GM21723 (cell line): ENCODE measurements at regions not wholly inside any gene's neighbourhood (a gene's known extent, or its start where the extent isn't known, plus 50 kb on each side); places are given as distances from the start of the nearest gene placed in this dataset.
"Not testable (repeated sequence)": the region's sequence is repeated elsewhere in the genome, so short reads cannot be mapped to it uniquely, and the experiment has no call there.

Experiments
- ATAC-seq: cut with Tn5 transposase; IDR thresholded peaks from one replicate; pipeline ENCODE4 v1.9.1; 2021; ENCODE audit warnings: mild to moderate bottlenecking, moderate library complexity; ENCODE audit not compliant: unreplicated experiment

DNA sequence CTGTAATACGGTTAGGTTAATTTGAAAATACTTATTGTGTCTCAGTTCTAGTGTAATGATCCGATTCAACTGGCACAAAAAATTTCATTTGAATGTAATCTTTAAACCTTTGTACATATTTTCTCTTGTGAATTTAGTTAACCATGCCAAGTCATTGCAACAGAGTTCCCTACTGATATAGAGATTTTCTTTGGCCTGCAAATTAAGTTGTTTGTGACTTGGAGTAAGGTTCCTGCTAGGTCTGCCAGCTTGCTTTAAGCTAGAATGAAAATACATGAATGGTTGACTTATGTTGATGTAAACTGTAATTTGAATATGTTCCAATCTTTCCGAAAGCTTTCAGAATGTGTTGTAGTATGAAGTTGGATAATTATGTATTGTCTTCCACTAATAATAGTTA is 1004.1 kb upstream of the EDIL3 start:
- ATAC-seq, result no peak

DNA sequence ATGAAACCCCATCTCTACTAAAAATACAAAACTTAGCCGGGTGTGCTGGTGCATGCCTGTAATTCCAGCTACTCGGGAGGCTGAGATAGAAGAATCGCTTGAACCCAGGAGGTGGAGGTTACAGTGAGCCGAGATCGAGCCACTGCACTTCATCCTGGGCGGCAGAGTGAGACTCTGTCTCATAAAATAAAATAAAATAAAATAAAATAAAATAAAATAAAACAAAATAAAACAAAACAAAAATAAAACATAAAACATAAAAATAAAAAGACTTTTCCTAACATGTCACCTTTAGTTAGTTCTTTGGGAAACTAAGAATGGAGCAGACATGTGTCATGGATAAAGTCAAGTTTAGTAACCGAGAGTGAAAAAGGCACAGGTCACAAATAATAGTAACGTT is 1007.6 kb upstream of the EDIL3 start:
- not testable (repeated sequence) for ATAC-seq

DNA sequence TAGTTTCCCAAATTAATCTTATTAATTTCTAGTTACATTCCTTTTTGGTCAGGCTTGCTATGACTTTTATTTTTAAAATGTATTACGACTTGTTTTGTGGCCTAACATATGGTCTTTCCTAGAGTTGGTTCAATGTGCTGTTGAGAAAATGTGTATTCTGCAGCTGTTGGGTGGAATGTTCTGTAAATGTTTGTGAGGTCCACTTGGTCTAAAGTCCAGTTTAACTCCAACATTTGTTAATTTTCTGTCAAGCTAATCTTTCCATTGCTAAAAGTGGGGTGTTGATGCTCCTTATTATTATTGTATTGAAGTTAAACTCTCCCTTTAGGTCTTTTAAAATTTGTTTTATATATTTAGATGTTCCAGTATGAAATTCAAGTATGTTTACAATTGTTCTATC is 1010.8 kb upstream of the EDIL3 start:
- ATAC-seq, result no peak

DNA sequence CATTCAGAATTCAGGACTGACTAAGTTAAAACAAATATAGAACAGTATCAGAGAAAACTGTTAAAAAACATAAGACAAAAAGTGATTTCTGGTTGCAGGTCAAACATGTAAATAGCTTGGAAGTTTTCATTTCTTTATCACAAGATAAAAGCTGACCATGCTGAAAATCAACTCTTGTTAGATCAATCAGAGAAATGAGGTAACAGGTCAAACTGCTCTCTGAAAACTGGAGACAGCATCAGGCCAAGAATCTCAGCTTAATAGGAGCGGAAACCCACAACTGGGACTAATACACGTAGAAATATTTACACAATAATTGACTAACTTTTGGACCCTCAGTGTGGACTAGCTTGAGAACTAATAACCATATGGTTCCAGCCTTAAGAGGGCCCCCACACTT is 1012.8 kb upstream of the EDIL3 start:
- no peak for ATAC-seq

DNA sequence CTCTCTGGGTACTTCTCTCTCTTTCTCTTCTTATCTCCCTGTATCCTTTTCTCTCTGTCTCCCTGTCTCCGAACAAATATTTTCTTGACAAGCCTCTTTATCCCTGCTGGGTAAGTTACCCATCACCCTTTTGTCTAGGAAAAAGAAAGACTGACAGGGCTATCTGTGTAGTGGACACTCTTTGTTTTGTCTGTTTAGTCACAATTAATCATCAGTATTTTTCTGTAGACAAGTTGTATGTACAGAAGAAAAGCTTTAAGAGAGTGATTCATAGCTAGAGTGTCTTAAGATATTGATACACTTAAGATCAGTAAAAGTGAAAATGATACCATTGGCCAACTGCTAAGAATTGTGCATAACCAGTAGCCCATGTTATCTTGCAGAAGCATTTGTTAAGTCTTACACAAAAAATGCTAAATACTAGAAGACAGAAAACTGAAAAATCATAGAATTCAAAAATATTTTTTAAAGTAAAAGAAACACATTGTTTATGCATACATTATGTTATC is 1043.8 kb upstream of the EDIL3 start:
- no peak for ATAC-seq

DNA sequence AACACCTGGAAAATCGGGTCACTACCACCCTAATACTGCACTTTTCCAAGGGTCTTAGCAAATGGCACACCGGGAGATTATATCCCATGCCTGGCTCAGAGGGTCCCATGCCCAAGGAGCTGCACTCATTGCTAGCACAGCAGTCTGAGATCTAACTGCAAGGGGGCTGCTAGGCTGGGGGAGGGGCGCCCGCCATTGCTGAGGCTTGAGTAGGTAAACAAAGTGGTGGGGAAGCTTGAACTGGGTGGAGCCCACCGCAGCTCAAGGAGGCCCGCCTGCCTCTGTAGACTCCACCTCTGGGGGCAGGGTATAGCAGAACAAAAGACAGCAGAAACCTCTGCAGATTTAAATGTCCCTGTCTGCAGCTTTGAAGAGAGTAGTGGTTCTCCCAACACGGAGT is 1047.0 kb upstream of the EDIL3 start:
- ATAC-seq, result not testable (repeated sequence)

DNA sequence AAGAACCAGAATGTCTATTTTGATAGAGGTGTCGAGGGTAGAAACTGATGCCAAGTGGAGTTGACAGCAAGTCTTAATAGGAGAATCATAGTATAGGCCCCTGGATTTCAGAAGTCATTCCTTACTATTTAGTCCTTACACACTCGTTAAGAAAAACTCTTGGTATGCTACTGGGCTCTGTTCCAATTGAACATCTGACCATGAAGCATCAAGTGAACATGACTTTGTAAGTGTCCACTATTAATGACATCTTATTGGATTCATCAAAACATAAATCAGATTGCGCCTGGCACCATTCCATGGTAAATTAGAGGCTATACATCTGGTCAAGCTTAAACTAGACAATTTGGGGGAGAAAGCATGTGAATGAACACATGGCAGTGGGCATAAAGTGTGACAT is 1056.5 kb upstream of the EDIL3 start:
- no peak for ATAC-seq

DNA sequence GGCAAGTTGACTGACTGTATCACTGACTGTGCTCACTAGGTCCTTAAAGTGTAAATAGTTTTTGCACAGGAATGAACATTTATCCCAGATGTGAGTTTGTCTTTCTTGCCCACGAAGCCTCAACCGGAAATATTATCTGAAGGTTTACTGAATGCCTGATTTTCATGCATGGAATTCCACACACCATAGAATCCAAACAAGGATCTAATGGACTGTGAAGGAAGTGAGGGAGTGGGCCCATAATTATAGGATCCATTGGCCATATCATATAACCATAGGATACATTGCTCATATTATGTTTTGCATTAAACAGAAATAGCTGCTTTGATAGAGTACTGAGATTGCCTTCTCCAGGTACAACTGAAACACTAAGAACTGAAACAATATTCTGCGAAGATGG is 1057.2 kb upstream of the EDIL3 start:
- no peak for ATAC-seq

DNA sequence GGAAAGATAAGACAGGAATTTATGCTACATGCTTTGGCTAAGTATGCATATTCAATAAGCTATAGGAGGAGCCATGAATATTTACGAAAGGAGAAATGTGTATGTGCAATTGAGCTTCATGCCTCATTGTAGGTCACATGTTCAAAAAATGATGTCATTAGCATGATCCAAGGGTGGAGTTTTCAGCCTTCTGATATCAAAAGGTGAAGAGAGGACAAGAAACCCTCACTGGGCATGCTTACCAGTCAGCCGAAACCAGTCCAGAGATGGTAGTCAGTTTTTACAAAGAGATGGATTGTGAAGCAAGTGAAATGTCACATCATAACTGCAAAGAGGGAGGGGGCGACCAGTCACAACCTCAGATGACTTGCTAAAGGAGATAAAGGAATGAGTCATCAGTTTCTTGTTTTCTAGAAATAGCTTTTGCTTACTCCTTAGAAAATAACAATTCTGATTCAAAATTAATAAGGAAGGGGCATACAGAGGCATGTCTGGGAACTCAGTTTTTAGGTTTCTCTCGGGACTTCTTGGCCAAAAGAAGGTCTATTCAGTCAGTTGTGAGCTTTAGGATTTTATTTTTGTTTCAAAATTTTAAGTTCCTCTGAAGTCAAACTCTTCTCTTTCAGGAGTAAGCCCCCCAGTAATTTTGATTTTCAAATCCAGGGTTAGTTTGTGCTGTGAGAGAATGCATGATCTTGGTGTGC is 1067.8 kb upstream of the EDIL3 start:
- ATAC-seq, result no peak

DNA sequence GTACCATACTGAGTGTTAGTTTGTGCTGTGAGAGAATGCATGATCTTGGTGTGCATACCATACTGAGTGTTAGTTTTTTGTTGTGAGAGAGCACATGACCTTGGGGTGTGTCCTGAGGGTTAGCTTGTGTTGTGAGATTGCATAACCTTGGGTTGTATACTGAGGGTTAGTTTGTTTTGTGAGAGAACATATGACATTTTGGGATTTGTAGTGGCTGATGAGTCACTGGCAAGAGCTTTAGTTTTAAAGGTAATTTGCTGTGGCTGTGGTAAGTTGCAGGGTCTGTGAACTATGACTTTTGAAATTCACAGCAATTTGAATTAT is 1068.3 kb upstream of the EDIL3 start:
- ATAC-seq, result no peak

DNA sequence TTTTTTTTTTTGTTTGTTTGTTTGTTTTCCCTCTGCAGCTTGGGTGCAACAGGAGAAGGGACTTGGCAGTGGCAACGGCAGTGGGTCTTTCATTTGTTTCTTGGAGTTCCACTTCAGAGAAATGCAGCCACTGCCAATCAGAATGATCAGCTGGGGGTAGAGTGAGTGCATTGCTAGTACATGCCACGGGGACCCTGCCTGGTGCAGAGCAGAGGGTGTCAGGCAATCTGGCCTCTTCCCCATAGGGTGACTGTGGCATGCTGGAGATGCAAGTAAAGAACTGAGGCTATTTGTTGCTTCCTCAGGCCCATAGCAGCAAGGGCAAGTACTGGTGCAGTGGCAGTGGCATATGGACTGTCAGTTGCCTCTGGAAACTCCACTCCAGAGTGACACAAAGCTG is 1073.6 kb upstream of the EDIL3 start:
- no peak for ATAC-seq

DNA sequence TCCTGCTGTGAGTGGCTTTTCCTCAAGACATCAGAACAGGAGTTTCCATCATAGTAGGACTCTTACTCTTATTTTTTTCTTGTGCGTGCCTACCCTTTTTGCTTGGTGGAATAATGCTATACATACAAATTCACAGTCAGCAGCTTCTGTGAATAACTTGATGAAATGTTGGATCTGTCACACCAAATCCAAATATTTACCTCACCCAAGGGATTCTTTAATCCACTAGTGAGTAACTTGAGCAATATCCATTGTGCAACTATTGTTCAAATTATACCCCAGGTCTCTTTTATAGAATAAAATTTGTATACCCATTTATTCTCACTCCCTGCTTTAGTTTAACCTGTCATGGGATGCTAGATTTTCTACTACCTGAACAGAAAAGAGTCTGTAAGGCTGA is 1078.3 kb upstream of the EDIL3 start:
- ATAC-seq, result no peak

DNA sequence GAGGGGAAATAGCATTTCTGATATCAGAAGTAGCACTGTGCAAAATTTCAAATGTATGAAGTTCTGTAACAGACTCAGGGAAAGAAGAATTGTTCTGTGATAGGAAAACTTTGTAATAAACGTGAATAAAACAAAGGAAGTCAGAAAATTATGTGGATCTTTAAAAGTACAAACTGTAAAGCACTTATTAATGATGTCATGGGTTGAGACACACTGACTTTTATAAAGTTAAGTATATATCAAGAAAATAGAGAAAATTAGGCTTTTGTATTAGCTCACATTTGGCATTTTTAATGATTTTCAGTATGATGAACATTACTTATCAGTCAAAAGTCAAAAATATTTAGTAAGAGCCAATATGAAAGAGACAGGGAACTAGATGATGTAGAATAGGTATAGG is 1081.7 kb upstream of the EDIL3 start:
- ATAC-seq, result no peak

DNA sequence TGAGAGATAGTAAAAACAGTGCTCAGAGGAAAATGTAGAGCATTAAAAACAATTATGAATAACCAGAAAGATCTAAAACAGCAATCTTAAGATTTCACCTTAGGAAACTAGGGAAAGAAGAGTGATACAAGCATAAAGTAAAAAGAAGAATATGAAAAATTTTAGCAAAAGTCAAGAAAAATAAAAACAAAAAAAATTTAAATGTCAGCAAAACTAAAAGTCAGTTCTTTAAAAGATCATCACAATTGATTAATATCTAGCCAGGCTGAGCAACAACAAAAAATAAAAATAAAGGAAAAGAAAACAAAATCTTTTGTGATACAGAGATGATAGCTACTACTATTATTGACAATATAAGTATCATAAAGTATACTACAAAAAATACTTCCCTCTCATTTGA is 1088.1 kb upstream of the EDIL3 start:
- no peak for ATAC-seq

DNA sequence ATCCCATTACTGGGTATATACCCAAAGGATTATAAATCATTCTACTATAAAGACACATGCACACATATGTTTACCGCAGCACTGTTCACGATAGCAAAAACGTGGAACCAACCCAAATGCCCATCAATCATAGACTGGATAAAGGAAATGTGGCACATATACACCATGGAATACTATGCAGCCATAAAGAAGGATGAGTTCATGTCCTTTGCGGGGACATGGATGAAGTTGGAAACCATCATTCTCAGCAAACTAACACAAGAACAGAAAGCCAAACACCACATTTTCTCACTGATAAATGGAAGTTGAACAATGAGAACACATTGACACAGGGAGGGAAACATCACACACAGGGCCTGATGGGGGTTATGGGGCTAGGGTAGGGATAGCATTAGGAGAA is 1090.5 kb upstream of the EDIL3 start:
- not testable (repeated sequence) for ATAC-seq

DNA sequence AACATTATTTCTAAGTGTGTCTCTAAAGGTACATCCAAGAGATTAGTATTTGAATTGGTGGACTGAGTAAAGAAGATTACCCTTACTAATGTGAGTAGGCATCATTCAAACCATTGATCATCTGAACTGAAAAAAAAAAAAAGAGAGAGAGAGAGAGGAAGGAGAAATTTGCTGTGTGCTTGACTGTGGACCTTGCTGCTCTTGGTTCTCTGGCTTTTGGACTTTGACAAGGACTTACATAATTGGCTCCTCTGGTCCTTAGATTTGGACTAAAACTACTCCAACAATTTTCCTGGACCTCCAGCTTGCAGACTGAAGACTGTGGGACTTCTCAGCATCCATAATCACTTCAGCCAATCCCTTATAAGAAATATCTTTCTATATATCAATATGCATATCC is 1091.9 kb upstream of the EDIL3 start:
- ATAC-seq, result no peak

DNA sequence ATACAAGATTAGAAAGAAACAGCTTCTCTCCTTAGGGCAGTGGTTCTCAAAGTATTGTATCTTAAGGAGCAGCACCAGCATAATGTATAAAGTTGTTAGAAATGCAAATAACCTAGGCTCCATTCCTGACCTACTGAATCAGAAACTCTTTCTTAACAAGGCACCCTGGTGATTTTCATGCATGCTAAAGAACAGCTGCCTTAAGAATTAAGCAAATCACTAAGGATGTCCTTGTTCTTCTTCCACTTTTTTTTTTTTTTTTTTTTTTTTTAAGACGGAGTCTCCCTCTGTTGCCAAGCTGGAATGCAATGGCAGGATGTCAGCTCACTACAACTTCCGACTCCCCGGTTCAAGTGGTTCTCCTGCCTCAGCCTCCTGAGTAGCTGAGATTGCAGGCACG is 1095.2 kb upstream of the EDIL3 start:
- no peak for ATAC-seq

DNA sequence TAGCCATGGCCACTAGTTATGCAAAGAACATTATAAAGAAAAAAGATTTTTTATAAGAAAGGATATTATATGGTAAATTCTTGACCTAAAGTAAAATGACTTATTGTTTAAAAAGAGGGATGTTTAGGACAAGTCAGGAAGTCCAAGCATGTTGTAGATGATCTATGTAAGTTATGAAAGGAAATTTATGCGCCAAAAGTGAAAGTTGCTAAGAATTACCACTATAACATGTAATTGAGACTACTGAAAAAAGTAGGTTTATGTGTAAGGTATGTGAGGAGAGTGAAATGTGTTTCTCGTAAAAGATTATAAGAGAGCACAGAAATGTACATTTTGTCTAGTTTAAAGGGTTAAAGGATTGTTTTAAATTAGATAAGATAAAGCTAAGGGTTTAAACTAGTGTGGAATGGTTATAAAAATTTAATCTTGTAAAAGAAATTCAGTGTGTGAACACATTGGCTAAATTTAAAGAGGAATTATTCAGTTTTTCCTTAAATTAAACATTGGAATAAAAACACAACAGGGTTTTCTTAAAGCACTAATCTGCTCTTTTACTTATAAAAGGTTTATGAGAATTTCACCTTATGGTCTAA is 1100.4 kb upstream of the EDIL3 start:
- ATAC-seq, result no peak

DNA sequence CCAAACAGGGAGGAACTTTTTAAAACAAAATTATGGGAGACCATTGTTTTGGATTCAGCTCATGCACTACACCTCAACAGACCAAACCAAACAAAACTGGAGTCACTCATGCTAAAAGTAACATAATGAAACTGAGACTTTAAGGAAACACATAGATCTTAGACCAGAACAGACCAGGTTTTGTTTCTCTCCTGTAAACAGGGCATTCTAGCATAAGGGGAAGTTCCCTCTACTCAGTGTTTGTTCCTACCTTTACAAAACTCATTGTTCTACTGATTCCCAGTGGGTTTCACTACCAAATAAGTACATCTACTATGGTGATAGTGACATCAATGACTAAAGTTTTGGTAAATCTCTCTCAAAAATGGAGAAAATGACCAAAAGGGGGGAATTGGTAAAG is 1103.6 kb upstream of the EDIL3 start:
- no peak for ATAC-seq

DNA sequence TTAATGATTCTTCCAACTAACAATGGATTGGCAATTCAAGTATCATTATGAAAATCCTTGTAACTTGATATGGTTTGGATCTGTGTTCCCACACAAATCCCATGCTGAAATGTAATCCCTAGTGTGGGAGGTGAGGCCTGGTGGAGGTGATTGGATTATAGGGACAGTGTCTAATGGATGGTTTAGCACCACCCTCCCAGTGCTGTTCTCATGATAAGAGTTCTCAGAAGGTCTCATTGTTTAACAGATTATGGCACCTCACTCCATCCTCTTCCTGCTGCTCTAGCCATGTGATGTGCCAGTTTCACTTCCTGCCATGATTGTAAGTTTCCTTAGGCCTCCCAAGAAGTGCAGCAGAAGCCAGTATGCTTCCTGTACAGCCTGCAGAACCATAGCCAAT is 1116.2 kb upstream of the EDIL3 start:
- no peak for ATAC-seq

DNA sequence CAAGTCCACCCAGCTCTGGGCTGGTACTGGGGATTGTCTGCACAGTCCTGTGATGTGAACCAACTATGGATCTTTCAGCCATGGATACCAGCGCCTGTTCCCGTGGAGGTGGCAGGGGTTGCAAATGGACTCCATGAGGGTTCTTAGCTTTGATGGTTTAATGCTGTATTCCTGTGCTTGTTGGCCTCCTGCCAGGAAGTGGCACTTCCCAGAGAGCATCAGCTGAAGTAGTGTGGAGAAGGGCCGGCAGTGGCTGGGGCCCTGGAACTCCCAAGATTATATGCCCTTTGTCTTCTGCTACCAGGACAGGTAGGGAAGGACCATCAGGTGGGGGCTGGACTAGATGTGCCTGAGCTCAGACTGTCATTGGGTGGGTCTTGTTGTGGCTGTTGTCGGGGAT is 1104.8 kb upstream of the COX7C start:
- no peak for ATAC-seq

DNA sequence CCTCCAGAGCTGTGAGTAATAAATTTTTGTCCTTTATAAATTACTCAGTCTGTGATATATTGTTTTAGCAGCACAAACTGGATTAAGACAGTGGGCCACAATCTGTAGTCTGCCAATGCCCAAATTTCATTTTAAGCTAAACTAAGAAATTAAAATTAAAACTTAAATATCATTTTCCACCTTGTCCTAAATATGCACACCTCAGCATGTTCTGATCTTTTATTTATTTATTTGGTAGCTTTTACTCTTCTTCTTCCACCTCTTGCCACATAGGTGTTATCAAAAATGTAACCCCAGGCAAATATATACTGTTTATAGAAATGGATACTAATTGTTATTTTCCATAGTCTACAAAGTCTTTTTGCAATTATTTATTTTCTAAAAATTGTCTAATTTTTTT is 1102.2 kb upstream of the COX7C start:
- no peak for ATAC-seq

DNA sequence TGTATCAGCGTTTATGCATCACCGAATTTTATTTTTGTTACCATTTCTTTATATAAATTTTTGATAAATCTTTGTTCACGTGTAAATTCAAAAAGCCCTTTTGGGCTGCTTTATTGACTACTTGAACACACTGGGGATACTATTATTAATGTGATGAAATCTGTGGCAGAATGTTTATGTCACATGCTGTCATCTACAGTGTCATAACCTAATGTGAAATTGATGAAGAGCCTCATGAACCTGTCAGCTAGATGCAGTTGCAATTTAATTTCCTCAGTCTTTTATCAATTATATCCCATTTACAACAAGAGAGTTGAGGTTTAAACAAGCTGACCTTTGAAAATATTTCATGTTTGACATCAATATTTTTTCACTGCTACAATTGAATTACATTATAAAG is 1100.4 kb upstream of the COX7C start:
- no peak for ATAC-seq
